ENCODE measurements at regions not wholly inside any gene's neighbourhood (a gene's known extent, or its start where the extent isn't known, plus 50 kb on each side); places are given as distances from the start of the nearest gene placed in this dataset.
"Not testable (repeated sequence)": the region's sequence is repeated elsewhere in the genome, so short reads cannot be mapped to it uniquely, and the experiment has no call there.

DNA sequence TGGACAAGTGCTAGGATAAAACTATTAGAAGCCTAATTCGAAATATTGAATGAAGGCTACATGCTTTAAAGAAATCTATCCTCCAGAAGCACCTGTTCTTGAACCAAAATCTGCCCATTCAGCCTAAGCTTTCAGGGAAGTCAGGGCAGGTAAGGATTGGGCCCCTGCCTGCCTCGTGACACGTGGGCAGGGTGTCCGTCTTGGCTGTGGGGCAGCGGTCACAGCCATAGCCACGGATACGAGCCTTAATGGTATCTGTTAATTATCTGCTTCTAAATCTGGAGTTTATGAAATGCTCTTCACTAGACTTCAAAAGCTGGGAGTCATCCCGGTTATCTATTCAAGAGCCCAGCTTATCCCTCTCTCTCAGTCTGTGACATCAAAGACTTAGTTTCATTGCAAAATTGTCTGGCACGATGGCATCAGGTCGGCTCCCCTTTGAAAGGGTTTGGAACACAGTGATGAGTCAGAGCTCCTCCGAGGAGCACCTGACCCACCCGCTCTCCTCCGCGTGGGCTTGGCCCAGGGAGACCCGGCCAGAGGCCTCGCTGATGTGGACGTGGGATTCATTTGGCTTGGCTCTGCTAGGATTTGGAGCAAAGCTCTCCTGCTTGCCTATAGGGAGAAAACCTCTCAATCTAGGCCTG is 135.9 kb downstream of the MACROH2A1 start (continued):
- TF ChIP-seq PPARG (CRISPR knock-in tag; conservative IDR thresholded peaks at IDR 0.05) (peak; percentile 46; the same call in 1 of the 2 replicates), FOXJ3 (CRISPR knock-in tag; IDR thresholded peaks at IDR 0.05; ENCODE audit: borderline replicate concordance) (no peak), ZNF350 (CRISPR knock-in tag; IDR thresholded peaks at IDR 0.05; ENCODE audit: borderline replicate concordance, low read depth) (no peak; the same call in 1 of the 2 replicates), EED (CRISPR knock-in tag; IDR thresholded peaks at IDR 0.05) (no peak), TSC22D2 (CRISPR knock-in tag; IDR thresholded peaks at IDR 0.05; ENCODE audit: borderline replicate concordance) (no peak), EZH2 (conservative IDR thresholded peaks at IDR 0.05; ENCODE audit: low read depth, low read length) (no peak), RFX3 (CRISPR knock-in tag; IDR thresholded peaks at IDR 0.05) (no peak), ZNF614 (CRISPR knock-in tag; IDR thresholded peaks at IDR 0.05; ENCODE audit: borderline replicate concordance) (peak; percentile 83; the same call in 1 of the 2 replicates), FOXM1 (CRISPR knock-in tag; IDR thresholded peaks at IDR 0.05) (no peak)

DNA sequence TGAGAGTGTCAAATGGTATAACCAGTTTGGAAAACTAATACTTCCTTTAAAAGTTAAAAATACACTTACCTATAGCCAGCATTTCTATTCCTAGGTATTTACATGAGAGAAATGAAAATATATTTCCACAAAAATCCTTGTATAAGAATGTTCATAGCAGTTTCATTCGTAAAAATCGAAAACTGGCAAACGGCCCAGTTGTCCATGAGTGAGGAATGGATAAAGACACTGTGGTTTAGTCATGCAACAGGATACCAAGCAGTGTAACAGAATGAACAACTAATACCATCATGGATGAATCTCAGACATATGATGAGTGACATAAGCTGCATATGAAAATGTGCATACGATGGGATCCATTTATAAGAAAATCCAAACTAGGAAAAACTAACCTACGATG is 136.7 kb downstream of the MACROH2A1 start:
- Histone ChIP-seq H2AFZ (ENCODE audit: low read length) (no peak overlapping the region), H3K27ac (ENCODE audit: extremely low read length, insufficient read depth, low read length) (no peak overlapping the region), H3K9ac (ENCODE audit: insufficient read depth, low read depth, low read length) (no peak overlapping the region), H4K20me1 (ENCODE audit: insufficient read depth, low read length) (no peaks in the 10 kb centered on the region), H3K27me3 (ENCODE audit: control insufficient read depth in 1 of 2, insufficient read depth in 2 of 2, low read length in 2 of 2) (no peaks in the 10 kb centered on the region), H3K9me3 (ENCODE audit: low read length) (no peaks in the 10 kb centered on the region), H3K4me3 (replicated peaks in 1 of 3; ENCODE audit: insufficient read depth in 1 of 3, low read depth in 2 of 3, low read length in 3 of 3) (no peak overlapping the region), H3K36me3 (replicated peaks in 1 of 2; ENCODE audit: control insufficient read depth in 1 of 2, insufficient read depth in 2 of 2, low read length in 2 of 2) (no peaks in the 10 kb centered on the region), H3K79me2 (ENCODE audit: insufficient read depth, low read length) (peaks cover 4% of the 10 kb centered on the region), H3K4me2 (ENCODE audit: low read depth, low read length) (no peak overlapping the region; the same call in 1 of the 2 replicates), H3K4me1 (ENCODE audit: insufficient read depth, low read length) (peaks cover 50% of the 10 kb centered on the region)
- ChIA-PET CTCF (ENCODE audit: low intra/inter-chr PET ratio, low total read pairs) (no interaction called here), POLR2A (interaction anchor here (1.2 to 2.9 kb wide), 5 partner anchors 11 to 172 kb away, joined by 4 to 29 read pairs (median 6); no protein-coding TSS in a partner anchor)
- in situ Hi-C loops (cut with HindIII; ENCODE audit: extremely low pct_ligation_motif_present, low pct_unique_long_range_greater_than_20kb) (no loop called here), intact Hi-C loops (cut with micrococcal nuclease; ENCODE audit: unreplicated experiment) (no loop called here)
- no TSS peak for BruUV-seq (replicated peaks)
- FAIRE-seq (no peak), ATAC-seq (no peak), DNase-seq (ENCODE audit: low spot score) (no peak)
- 98% methylated on average over 5 of the region's 5 CpGs for WGBS (ENCODE audit: low lambda C conversion rate)
- TF ChIP-seq ZNF574 (CRISPR knock-in tag; IDR thresholded peaks at IDR 0.05) (no peak), CREB1 (IDR thresholded peaks at IDR 0.05) (no peak), CREB1 (CRISPR knock-in tag; IDR thresholded peaks at IDR 0.05) (0 out of 2 replicates have a peak, but pooled peaks have one; percentile 1), GTF2F1 (IDR thresholded peaks at IDR 0.05; ENCODE audit: low read length) (no peak)
- TF ChIP-seq, protein P1, sequence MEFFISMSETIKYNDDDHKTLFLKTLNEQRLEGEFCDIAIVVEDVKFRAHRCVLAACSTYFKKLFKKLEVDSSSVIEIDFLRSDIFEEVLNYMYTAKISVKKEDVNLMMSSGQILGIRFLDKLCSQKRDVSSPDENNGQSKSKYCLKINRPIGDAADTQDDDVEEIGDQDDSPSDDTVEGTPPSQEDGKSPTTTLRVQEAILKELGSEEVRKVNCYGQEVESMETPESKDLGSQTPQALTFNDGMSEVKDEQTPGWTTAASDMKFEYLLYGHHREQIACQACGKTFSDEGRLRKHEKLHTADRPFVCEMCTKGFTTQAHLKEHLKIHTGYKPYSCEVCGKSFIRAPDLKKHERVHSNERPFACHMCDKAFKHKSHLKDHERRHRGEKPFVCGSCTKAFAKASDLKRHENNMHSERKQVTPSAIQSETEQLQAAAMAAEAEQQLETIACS (CRISPR knock-in tag; IDR thresholded peaks at IDR 0.05), result no peak

DNA sequence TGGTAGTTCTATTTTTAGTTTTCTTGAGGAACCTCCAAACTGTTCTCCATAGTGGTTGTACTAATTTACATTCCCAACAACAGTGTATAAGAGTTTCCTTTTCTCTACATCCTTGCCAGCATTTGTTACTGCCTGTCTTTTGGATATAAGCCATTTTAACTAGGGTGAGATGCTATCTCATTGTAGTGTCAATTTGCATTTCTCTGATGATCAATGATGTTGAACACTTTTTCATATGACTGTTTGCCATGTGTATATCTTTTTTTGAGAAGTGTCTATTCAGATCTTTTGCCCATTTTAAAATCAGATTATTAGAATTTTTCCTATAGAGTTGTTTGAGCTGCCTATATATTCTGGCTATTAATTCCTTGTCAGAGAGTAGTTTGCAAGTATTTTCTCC is 138.9 kb downstream of the MACROH2A1 start:
- H3K9ac ChIP-seq (ENCODE audit: insufficient read depth, low read depth, low read length); ATAC-seq; in situ Hi-C loops (cut with HindIII; ENCODE audit: extremely low pct_ligation_motif_present, low pct_unique_long_range_greater_than_20kb); H3K9me3 ChIP-seq (ENCODE audit: low read length); H4K20me1 ChIP-seq (ENCODE audit: insufficient read depth, low read length); H3K27me3 ChIP-seq (ENCODE audit: control insufficient read depth in 1 of 2, insufficient read depth in 2 of 2, low read length in 2 of 2); FAIRE-seq; H3K79me2 ChIP-seq (ENCODE audit: insufficient read depth, low read length); POLR2A ChIA-PET; DNase-seq (ENCODE audit: low spot score); H3K4me2 ChIP-seq (ENCODE audit: low read depth, low read length); H3K4me3 ChIP-seq (replicated peaks in 1 of 3; ENCODE audit: insufficient read depth in 1 of 3, low read depth in 2 of 3, low read length in 3 of 3); H3K36me3 ChIP-seq (replicated peaks in 1 of 2; ENCODE audit: control insufficient read depth in 1 of 2, insufficient read depth in 2 of 2, low read length in 2 of 2); H3K27ac ChIP-seq (ENCODE audit: extremely low read length, insufficient read depth, low read length); H2AFZ ChIP-seq (ENCODE audit: low read length); CTCF ChIA-PET (ENCODE audit: low intra/inter-chr PET ratio, low total read pairs); BruUV-seq (replicated peaks); intact Hi-C loops (cut with micrococcal nuclease; ENCODE audit: unreplicated experiment): not testable (repeated sequence)
- peaks cover 40% of the 10 kb centered on the region for H3K4me1 ChIP-seq (ENCODE audit: insufficient read depth, low read length)

All from HepG2 (cell line).